ENCODE measurements at regions not wholly inside any gene's neighbourhood (a gene's known extent, or its start where the extent isn't known, plus 50 kb on each side); places are given as distances from the start of the nearest gene placed in this dataset.

DNA sequence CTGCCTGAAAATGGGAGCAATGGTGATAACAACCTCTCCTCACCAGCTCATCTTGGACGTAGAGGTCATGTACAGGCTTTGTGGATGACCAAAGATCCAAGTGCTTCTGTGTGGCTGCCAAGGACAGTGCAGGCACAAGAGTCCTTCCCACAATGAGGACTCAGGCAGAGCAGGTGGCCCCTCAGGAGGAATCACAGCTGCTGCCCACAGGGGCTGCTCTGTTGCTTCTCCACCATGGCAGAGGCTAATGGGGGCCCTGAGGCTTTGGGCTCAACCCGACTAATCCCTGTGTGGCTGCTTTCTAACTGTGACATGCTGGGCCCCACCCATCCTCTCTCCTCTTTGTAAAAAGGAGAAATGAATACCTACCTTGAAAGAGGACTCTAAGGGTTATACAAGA is 58.1 kb upstream of the MRPS22 start:
- DNase-seq: no peak
- in situ Hi-C loops (cut with HindIII; ENCODE audit: low pct_ligation_motif_present, low pct_unique_long_range_greater_than_20kb, low sequenced_read_pairs): no loop called here

DNA sequence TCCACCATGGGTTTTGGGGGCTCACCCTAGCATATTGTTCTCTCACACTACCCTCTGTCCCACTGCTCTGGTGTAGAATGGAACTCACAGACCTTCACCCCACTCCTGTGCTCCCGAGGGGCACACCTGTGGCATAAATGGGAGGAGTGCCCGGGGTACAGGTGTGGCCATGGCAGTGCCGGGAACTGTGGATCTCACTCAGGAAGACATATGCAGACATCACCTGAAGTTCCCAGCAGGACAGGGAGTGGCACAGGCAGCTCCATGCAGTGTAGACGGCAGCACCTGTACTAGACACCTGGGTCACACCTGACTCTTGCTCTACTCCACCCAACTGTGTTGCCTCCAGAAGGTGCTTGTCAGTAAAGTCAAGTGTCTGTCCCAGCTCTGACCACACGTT is 57.6 kb upstream of the MRPS22 start:
- in situ Hi-C loops (cut with HindIII; ENCODE audit: low pct_ligation_motif_present, low pct_unique_long_range_greater_than_20kb, low sequenced_read_pairs): no loop called here
- DNase-seq: no peak

DNA sequence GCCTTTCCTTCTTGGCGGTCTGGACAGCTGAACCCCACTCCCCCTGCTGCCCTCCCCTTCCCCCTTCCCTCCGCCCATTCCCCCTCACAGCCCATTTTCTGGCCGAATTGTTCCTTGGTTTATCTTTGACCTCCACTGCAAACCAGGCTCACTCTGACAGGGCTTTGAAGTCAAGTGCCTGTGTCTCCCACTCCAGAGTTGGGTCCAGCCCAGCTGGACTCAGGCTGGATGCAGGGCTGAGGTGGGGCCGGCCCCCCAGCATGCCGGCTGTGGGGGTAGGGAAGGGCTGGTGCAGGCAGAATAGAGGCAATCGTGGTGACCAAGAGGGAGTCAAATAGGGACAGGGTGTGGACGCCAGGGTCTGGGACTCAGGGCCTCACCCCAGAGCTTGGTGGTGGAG is 57.0 kb upstream of the MRPS22 start:
- DNase-seq: no peak
- in situ Hi-C loops (cut with HindIII; ENCODE audit: low pct_ligation_motif_present, low pct_unique_long_range_greater_than_20kb, low sequenced_read_pairs): no loop called here

GRCh38 chr3:139287557-139287956 is 56.3 kb upstream of the MRPS22 start:
- DNase-seq: no peak
- in situ Hi-C loops (cut with HindIII; ENCODE audit: low pct_ligation_motif_present, low pct_unique_long_range_greater_than_20kb, low sequenced_read_pairs): no loop called here

DNA sequence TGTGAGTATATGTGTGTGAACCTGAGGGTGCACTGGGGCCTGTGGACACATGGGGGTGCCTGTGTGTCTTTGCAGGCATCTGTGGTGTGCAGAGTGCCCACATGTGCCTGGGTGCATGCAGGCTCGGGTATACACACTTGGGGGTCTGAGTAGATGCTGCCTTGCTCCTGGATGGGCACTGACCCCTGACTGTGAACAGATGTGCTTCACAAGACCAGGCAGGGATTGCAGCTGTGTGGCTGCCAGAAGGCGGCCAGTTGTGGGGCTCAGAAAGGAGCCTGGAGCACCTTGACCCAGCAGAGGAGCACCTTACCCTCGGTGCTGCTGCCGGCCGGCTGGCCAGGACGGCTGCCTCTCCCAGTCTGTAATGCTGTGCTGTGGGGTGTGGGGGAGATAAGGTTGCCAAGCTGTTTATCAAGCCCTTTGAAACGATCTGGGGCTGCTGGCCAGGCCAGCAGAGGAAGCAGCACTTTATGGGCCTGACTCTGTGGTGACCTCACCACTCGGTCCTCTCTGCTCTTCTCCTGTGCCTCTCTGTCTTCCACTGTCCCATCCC is 55.5 kb upstream of the MRPS22 start:
- no peak for DNase-seq
- in situ Hi-C loops (cut with HindIII; ENCODE audit: low pct_ligation_motif_present, low pct_unique_long_range_greater_than_20kb, low sequenced_read_pairs): no loop called here

DNA sequence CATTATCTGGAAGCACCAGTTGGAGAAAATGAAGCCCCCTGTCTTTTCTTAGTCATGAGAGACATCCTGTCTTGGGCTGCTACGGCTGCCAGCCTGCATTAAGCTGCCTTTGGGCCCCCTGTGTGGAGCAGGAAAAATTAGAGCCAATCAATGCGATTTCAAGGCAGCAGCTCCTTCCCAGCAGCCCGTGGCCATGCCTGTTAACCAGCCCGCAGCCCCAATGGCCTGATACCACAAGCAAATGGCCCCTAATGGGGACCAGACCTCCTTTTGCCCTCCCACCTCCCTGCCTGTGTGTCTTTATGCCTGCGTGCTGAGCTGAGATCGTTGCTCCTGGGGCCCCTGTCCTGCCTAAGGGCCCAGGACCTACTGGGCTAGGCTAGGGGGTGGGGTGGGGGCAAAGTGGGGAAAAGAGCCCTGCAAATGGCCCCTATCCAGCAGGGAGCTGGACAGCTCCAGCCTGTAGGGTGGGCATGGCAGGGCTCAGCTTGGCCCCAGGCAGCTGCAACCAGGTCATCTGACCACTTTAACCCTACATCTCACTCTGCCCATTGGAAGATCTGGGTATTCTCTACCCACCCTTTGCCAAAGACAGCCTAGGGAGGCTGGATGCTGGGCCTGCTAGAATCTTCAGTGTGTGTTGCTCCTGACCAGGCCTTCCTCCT is 53.8 kb upstream of the MRPS22 start:
- in situ Hi-C loops (cut with HindIII; ENCODE audit: low pct_ligation_motif_present, low pct_unique_long_range_greater_than_20kb, low sequenced_read_pairs): no loop called here

GRCh38 chr3:139291276-139292051 is 52.4 kb upstream of the MRPS22 start:
- no peak for DNase-seq
- in situ Hi-C loops (cut with HindIII; ENCODE audit: low pct_ligation_motif_present, low pct_unique_long_range_greater_than_20kb, low sequenced_read_pairs): no loop called here

More for the DNA sequence above, 53.8 kb upstream of the MRPS22 start:
- no peak for DNase-seq

DNA sequence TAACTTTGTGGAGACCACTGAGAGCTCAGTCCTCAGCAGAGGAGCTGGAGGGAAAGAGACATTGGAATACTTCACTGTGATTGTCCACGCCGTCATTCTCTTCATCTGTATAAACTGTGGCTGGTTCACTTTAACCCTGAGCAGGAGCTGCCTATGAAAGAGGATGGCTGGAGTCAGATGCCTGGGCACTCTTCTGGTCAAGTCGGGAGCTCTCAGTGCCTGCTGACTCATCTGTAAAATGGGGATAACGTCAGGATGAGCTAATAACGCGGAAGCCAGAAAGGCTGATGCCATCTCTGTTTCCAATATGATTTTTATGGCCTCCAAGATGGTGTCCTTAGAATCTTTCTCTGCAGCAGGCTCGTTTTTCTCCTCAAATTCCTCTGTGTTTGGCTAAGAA is 51.6 kb upstream of the MRPS22 start:
- in situ Hi-C loops (cut with HindIII; ENCODE audit: low pct_ligation_motif_present, low pct_unique_long_range_greater_than_20kb, low sequenced_read_pairs): no loop called here
- DNase-seq: no peak

DNA sequence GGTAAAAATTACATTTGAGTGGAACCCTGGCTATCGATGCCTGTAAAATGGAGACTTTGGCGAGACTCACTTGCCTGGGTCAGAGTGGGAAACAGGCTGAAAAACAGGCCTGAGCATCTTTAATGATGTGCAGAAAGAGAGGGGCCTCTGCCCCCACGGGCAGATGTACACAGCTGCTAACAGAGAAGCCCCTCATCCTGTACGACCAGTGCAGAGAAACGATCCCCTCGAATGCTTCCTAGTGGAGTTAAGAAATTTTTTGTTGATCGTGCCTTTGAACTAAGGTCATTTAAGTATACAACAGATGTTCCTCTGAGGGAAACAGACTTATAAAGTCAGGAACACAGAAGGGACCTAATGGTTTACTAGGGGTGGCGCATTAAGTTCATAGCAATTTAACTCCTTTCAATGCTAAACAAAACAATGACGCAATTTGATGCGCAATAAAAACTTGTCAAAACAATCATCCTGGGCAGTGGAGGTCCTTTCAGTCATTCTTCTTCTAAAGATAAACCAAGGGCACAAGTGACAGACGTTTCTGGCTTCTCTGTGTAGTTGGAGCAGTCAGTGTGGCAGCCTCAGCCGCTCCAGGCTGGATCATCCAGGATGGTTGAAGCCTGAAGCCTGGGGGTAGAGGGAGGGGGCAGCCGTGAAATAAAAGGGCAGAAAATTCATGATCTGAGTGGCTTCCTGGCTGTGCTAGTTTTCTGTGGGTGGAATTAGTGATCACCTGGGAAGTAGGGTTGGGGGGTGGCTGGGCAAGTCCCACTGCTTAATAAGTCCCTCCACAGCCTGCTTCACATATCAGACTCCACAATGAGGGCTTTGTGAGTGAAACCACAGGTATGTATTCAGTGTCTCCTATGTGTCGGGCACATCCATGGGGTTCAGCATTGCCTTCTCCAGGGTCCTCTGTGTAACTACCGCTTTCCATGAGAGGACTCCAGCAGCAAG is 50.8 kb upstream of the MRPS22 start:
- in situ Hi-C loops (cut with HindIII; ENCODE audit: low pct_ligation_motif_present, low pct_unique_long_range_greater_than_20kb, low sequenced_read_pairs): no loop called here

DNA sequence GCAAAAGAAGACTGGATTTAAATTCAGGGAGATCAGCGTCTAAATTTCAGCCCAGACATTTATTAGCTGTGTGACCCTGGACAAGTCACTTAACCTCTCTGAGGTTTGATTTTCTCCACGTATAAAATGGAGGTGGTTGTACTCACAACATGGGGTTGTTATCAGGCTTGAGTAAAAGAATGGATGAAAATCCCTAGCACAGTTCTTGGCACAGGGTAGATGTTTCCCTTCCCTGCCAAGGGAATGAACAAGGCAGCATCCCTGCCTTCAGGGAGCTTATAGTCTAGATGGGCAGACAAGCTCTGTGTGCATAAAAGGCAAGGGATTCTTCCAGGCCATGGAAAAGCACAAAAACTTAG is 50.2 kb upstream of the MRPS22 start:
- DNase-seq: no peak
- in situ Hi-C loops (cut with HindIII; ENCODE audit: low pct_ligation_motif_present, low pct_unique_long_range_greater_than_20kb, low sequenced_read_pairs): no loop called here

More for the DNA sequence above, 50.8 kb upstream of the MRPS22 start:
- DNase-seq: no peak

All from ACHN (cell line).